H1 (cell line): ENCODE measurements at regions not wholly inside any gene's neighbourhood (a gene's known extent, or its start where the extent isn't known, plus 50 kb on each side); places are given as distances from the start of the nearest gene placed in this dataset.

Experiments
- JUN ChIP-seq: IDR thresholded peaks from 2 replicates; pipeline ENCODE4 v1.6.1; 2011; ENCODE audit warnings: low read depth, mild to moderate bottlenecking, improper control_type of control experiment, low read length
- RFX5 ChIP-seq: IDR thresholded peaks from 2 replicates; pipeline ENCODE4 v1.6.1; 2011; ENCODE audit warnings: low read depth, low read length, improper control_type of control experiment, borderline replicate concordance

DNA sequence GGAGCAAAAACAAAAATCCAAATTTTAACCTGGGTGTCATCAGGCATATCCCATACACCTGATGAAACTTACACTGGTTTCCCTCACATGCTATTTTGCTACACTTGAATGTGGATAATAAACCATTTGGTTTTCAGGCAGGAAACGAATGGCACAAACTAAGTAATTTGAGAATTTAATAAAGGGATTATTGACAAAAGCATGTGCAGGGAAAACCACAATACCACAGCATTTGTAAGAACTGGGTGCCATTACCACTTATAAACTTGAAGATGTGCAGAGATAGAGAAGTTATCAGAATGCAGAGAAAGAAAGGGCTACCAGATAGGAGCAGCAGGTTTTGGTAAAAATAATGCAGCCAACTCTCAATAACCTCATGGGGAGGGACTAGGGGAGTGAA is 151.2 kb downstream of the RFX6 start:
- TF ChIP-seq JUN: no peak
- no peak for TF ChIP-seq RFX5
